ENCODE measurements at regions not wholly inside any gene's neighbourhood (a gene's known extent, or its start where the extent isn't known, plus 50 kb on each side); places are given as distances from the start of the nearest gene placed in this dataset.

- Histone ChIP-seq H3K4me2 (ENCODE audit: low read length) (no peak overlapping the region), H3K27me3 (ENCODE audit: insufficient read depth, low read length) (no peaks in the 10 kb centered on the region), H4K91ac (ENCODE audit: low read depth, low read length) (no peak overlapping the region), H3K14ac (ENCODE audit: low read length) (no peak overlapping the region), H2BK12ac (ENCODE audit: low read length) (no peak overlapping the region), H3K79me1 (ENCODE audit: low read length) (no peaks in the 10 kb centered on the region), H3K9ac (ENCODE audit: low read length) (no peak overlapping the region), H4K12ac (ENCODE audit: low read depth, low read length) (no peak overlapping the region), H2AFZ (ENCODE audit: insufficient read depth, low read length, poor library complexity) (no peak overlapping the region), H2AK5ac (ENCODE audit: low read length) (no peak overlapping the region), H2BK120ac (ENCODE audit: insufficient read depth, low read length, poor library complexity) (no peak overlapping the region), H3K23ac (ENCODE audit: low read length) (no peak overlapping the region), H3K4ac (ENCODE audit: low read depth, low read length) (no peak overlapping the region), H3K4me3 (ENCODE audit: low read depth, low read length) (no peak overlapping the region), H3K18ac (ENCODE audit: low read length) (no peak overlapping the region), H2BK5ac (ENCODE audit: low read depth, low read length, poor library complexity) (no peak overlapping the region), H3K79me2 (ENCODE audit: control insufficient read depth, insufficient read depth, low read length, poor library complexity) (no peaks in the 10 kb centered on the region), H3K9me3 (ENCODE audit: insufficient read depth, low read depth, low read length) (no peaks in the 10 kb centered on the region), H3K27ac (ENCODE audit: low read depth, low read length) (no peak overlapping the region), H3K4me1 (ENCODE audit: control insufficient read depth in 1 of 2, insufficient read depth in 2 of 2, low read length in 2 of 2) (no peaks in the 10 kb centered on the region), H3K36me3 (ENCODE audit: control insufficient read depth in 1 of 2, insufficient read depth in 2 of 2, low read length in 2 of 2) (no peaks in the 10 kb centered on the region), H4K8ac (ENCODE audit: low read depth, low read length) (no peak overlapping the region)
- WGBS (ENCODE audit: extremely low coverage, insufficient coverage, insufficient read length): no CpG with 5 or more reads among the region's 5 CpGs
- no peak for DNase-seq
Measured at GRCh38 chr14:98175881-98176280, 1096.1 kb downstream of the BCL11B start.

GRCh38 chr14:98176892-98177291 lies 1095.1 kb downstream of the BCL11B start:
- H3K14ac ChIP-seq (ENCODE audit: low read length): no peak overlapping the region
- H2BK12ac ChIP-seq (ENCODE audit: low read length): no peak overlapping the region
- H2BK5ac ChIP-seq (ENCODE audit: low read depth, low read length, poor library complexity): no peak overlapping the region
- H3K36me3 ChIP-seq (ENCODE audit: control insufficient read depth in 1 of 2, insufficient read depth in 2 of 2, low read length in 2 of 2): no peaks in the 10 kb centered on the region
- no peak for DNase-seq
- H4K12ac ChIP-seq (ENCODE audit: low read depth, low read length): no peak overlapping the region
- no peaks in the 10 kb centered on the region for H3K79me2 ChIP-seq (ENCODE audit: control insufficient read depth, insufficient read depth, low read length, poor library complexity)
- no peak overlapping the region for H3K9ac ChIP-seq (ENCODE audit: low read length)
- H3K23ac ChIP-seq (ENCODE audit: low read length): no peak overlapping the region
- H2BK120ac ChIP-seq (ENCODE audit: insufficient read depth, low read length, poor library complexity): no peak overlapping the region
- H3K27ac ChIP-seq (ENCODE audit: low read depth, low read length): no peak overlapping the region
- no peak overlapping the region for H2AK5ac ChIP-seq (ENCODE audit: low read length)
- H3K79me1 ChIP-seq (ENCODE audit: low read length): no peaks in the 10 kb centered on the region
- no peak overlapping the region for H3K18ac ChIP-seq (ENCODE audit: low read length)
- no peak overlapping the region for H3K4me2 ChIP-seq (ENCODE audit: low read length)
- H3K4me1 ChIP-seq (ENCODE audit: control insufficient read depth in 1 of 2, insufficient read depth in 2 of 2, low read length in 2 of 2): no peaks in the 10 kb centered on the region
- no peak overlapping the region for H3K4ac ChIP-seq (ENCODE audit: low read depth, low read length)
- no peak overlapping the region for H3K4me3 ChIP-seq (ENCODE audit: low read depth, low read length)
- H3K27me3 ChIP-seq (ENCODE audit: insufficient read depth, low read length): no peaks in the 10 kb centered on the region
- 100% methylated on average over 1 of the region's 3 CpGs for WGBS (ENCODE audit: extremely low coverage, insufficient coverage, insufficient read length)
- no peak overlapping the region for H2AFZ ChIP-seq (ENCODE audit: insufficient read depth, low read length, poor library complexity)
- H4K8ac ChIP-seq (ENCODE audit: low read depth, low read length): no peak overlapping the region
- H4K91ac ChIP-seq (ENCODE audit: low read depth, low read length): no peak overlapping the region
- H3K9me3 ChIP-seq (ENCODE audit: insufficient read depth, low read depth, low read length): no peaks in the 10 kb centered on the region

- WGBS (ENCODE audit: extremely low coverage, insufficient coverage, insufficient read length): no CpG with 5 or more reads among the region's 1 CpG
- H3K23ac ChIP-seq (ENCODE audit: low read length): no peak overlapping the region
Measured at GRCh38 chr14:98177551-98177950, 1094.4 kb downstream of the BCL11B start.

DNA sequence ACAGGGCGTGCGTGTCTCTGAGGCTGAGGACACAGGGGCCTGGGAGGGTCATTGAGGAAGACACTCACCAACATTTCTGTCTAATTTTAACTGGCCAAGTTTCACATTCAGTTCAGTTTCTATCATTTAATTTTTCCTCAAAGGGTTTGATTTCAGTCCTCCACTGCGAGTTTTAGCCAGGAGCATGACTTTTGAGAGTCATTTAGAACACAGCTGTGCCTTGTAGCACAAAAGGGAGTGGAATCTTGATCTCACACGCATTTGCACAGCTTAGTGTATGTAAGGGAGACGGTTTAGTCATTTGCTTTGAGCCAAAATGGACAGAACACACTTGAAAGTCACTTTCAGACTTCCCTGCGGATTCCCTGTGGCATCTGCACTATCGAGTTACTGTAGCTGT lies 1090.8 kb downstream of the BCL11B start:
- Histone ChIP-seq H3K4me2 (ENCODE audit: low read length) (no peak overlapping the region), H3K27me3 (ENCODE audit: insufficient read depth, low read length) (no peaks in the 10 kb centered on the region), H3K4me1 (ENCODE audit: control insufficient read depth in 1 of 2, insufficient read depth in 2 of 2, low read length in 2 of 2) (no peaks in the 10 kb centered on the region), H3K4me3 (ENCODE audit: low read depth, low read length) (no peak overlapping the region), H3K9ac (ENCODE audit: low read length) (no peak overlapping the region), H3K79me2 (ENCODE audit: control insufficient read depth, insufficient read depth, low read length, poor library complexity) (no peaks in the 10 kb centered on the region), H3K14ac (ENCODE audit: low read length) (no peak overlapping the region), H2BK12ac (ENCODE audit: low read length) (no peak overlapping the region), H4K91ac (ENCODE audit: low read depth, low read length) (no peak overlapping the region), H4K8ac (ENCODE audit: low read depth, low read length) (no peak overlapping the region), H2AFZ (ENCODE audit: insufficient read depth, low read length, poor library complexity) (no peak overlapping the region), H3K4ac (ENCODE audit: low read depth, low read length) (no peak overlapping the region), H3K18ac (ENCODE audit: low read length) (no peak overlapping the region), H3K23ac (ENCODE audit: low read length) (no peak overlapping the region), H3K27ac (ENCODE audit: low read depth, low read length) (no peak overlapping the region), H3K79me1 (ENCODE audit: low read length) (no peaks in the 10 kb centered on the region), H3K36me3 (ENCODE audit: control insufficient read depth in 1 of 2, insufficient read depth in 2 of 2, low read length in 2 of 2) (no peaks in the 10 kb centered on the region), H4K12ac (ENCODE audit: low read depth, low read length) (no peak overlapping the region), H2BK120ac (ENCODE audit: insufficient read depth, low read length, poor library complexity) (no peak overlapping the region), H2AK5ac (ENCODE audit: low read length) (no peak overlapping the region), H2BK5ac (ENCODE audit: low read depth, low read length, poor library complexity) (no peak overlapping the region), H3K9me3 (ENCODE audit: insufficient read depth, low read depth, low read length) (no peaks in the 10 kb centered on the region)
- no CpG with 5 or more reads among the region's 7 CpGs for WGBS (ENCODE audit: extremely low coverage, insufficient coverage, insufficient read length)
- no peak for DNase-seq

More at GRCh38 chr14:98177551-98177950, 1094.4 kb downstream of the BCL11B start:
- no peak overlapping the region for H2BK5ac ChIP-seq (ENCODE audit: low read depth, low read length, poor library complexity)
- no peaks in the 10 kb centered on the region for H3K4me1 ChIP-seq (ENCODE audit: control insufficient read depth in 1 of 2, insufficient read depth in 2 of 2, low read length in 2 of 2)
- H2BK12ac ChIP-seq (ENCODE audit: low read length): no peak overlapping the region
- H3K18ac ChIP-seq (ENCODE audit: low read length): no peak overlapping the region
- no peaks in the 10 kb centered on the region for H3K79me2 ChIP-seq (ENCODE audit: control insufficient read depth, insufficient read depth, low read length, poor library complexity)
- DNase-seq: no peak
- no peak overlapping the region for H3K4me3 ChIP-seq (ENCODE audit: low read depth, low read length)
- H4K12ac ChIP-seq (ENCODE audit: low read depth, low read length): no peak overlapping the region
- H3K9ac ChIP-seq (ENCODE audit: low read length): no peak overlapping the region
- no peak overlapping the region for H3K14ac ChIP-seq (ENCODE audit: low read length)
- no peak overlapping the region for H3K4me2 ChIP-seq (ENCODE audit: low read length)
- no peak overlapping the region for H3K27ac ChIP-seq (ENCODE audit: low read depth, low read length)
- no peaks in the 10 kb centered on the region for H3K79me1 ChIP-seq (ENCODE audit: low read length)
- H2BK120ac ChIP-seq (ENCODE audit: insufficient read depth, low read length, poor library complexity): no peak overlapping the region
- no peak overlapping the region for H4K91ac ChIP-seq (ENCODE audit: low read depth, low read length)
- H3K36me3 ChIP-seq (ENCODE audit: control insufficient read depth in 1 of 2, insufficient read depth in 2 of 2, low read length in 2 of 2): no peaks in the 10 kb centered on the region
- no peak overlapping the region for H3K4ac ChIP-seq (ENCODE audit: low read depth, low read length)
- no peak overlapping the region for H4K8ac ChIP-seq (ENCODE audit: low read depth, low read length)
- H3K9me3 ChIP-seq (ENCODE audit: insufficient read depth, low read depth, low read length): no peaks in the 10 kb centered on the region
- H3K27me3 ChIP-seq (ENCODE audit: insufficient read depth, low read length): no peaks in the 10 kb centered on the region
- H2AFZ ChIP-seq (ENCODE audit: insufficient read depth, low read length, poor library complexity): no peak overlapping the region
- no peak overlapping the region for H2AK5ac ChIP-seq (ENCODE audit: low read length)
